K562 (cell line): ENCODE measurements at regions not wholly inside any gene's neighbourhood (a gene's known extent, or its start where the extent isn't known, plus 50 kb on each side); places are given as distances from the start of the nearest gene placed in this dataset.

Experiments
- MAFG ChIP-seq: fragments of 450-650 bp; conservative IDR thresholded peaks from 2 replicates; pipeline ENCODE4 v1.6.1; 2016; ENCODE audit warnings: missing genetic modification characterization, missing compliant biosample characterization
- MNT ChIP-seq, 2 experiments: fragments of 450-650 bp; conservative IDR thresholded peaks; 2 replicates each; pipeline ENCODE4 v1.6.1; 2017; ENCODE audit warnings: mild to moderate bottlenecking in 2 of 2, moderate library complexity in 2 of 2
- NFRKB ChIP-seq: fragments of 450-650 bp; IDR thresholded peaks from 2 replicates; pipeline ENCODE4 v1.6.1; 2016; ENCODE audit warnings: low read depth
- NR0B1 ChIP-seq: fragments of 450-650 bp; IDR thresholded peaks from one replicate; pipeline ENCODE4 v1.6.1; 2018; ENCODE audit warnings: mild to moderate bottlenecking, moderate library complexity; ENCODE audit not compliant: partially characterized antibody
- RBM39 ChIP-seq: fragments of 200-400 bp; formaldehyde crosslinking; optimal IDR thresholded peaks from 2 replicates; pipeline ENCODE3; 2018; ENCODE audit warnings: low read depth, low read length
- RNF2 ChIP-seq: sonication (generic); IDR thresholded peaks from 2 replicates; pipeline ENCODE4 v1.6.1; 2016
- RREB1 ChIP-seq: fragments of 250-450 bp; sonication (Bioruptor Pico); IDR thresholded peaks from 2 replicates; pipeline ENCODE4 v1.4.0; 2020
- SMARCE1 ChIP-seq: fragments of 450-650 bp; IDR thresholded peaks from 2 replicates; pipeline ENCODE4 v1.7.1; 2016; ENCODE audit warnings: mild to moderate bottlenecking
- TCF3 ChIP-seq: sonication (generic); formaldehyde crosslinking; IDR thresholded peaks from 2 replicates; pipeline ENCODE4 v1.4.0; 2020; ENCODE audit warnings: mild to moderate bottlenecking, missing genetic modification reagents
- TRIM28 ChIP-seq: fragments of 450-650 bp; IDR thresholded peaks from 2 replicates; pipeline ENCODE4 v1.6.1; 2017
- U2AF2 ChIP-seq: fragments of 200-400 bp; formaldehyde crosslinking; optimal IDR thresholded peaks from 2 replicates; pipeline ENCODE3; 2017; ENCODE audit warnings: low read depth, mild to moderate bottlenecking, low read length
- ZNF143 ChIP-seq: sonication (generic); formaldehyde crosslinking; IDR thresholded peaks from 2 replicates; pipeline ENCODE4 v1.9.0; 2022; ENCODE audit warnings: mild to moderate bottlenecking, missing genetic modification reagents

- TF ChIP-seq MNT (conservative IDR thresholded peaks at IDR 0.05) (0 out of 4 replicates have a peak, but pooled peaks of 1 of the 2 experiments have one; percentile 12), NFRKB (peak; percentile 61), U2AF2 (no peak), TRIM28 (0 out of 2 replicates have a peak, but pooled peaks have one; percentile 19), TCF3 (CRISPR knock-in tag) (no peak), ZNF143 (CRISPR knock-in tag) (no peak), NR0B1 (no peak), RBM39 (no peak), SMARCE1 (0 out of 2 replicates have a peak, but pooled peaks have one; percentile 39), RNF2 (no peak), RREB1 (CRISPR knock-in tag) (no peak), MAFG (tag) (peak; percentile 98)
Observed at GRCh38 chr3:177263615-177264368, 66.5 kb upstream of the TBL1XR1 start (continued).
